HepG2 (cell line): ENCODE measurements at regions not wholly inside any gene's neighbourhood (a gene's known extent, or its start where the extent isn't known, plus 50 kb on each side); places are given as distances from the start of the nearest gene placed in this dataset.

Experiments used
- BHLHE40 ChIP-seq: IDR thresholded peaks from 2 replicates; pipeline ENCODE4 v1.6.1; 2011; ENCODE audit warnings: low read length, improper control_type of control experiment
- EHMT2 ChIP-seq: fragments of 200-600 bp; sonication (generic); IDR thresholded peaks from 2 replicates; pipeline ENCODE4 v1.7.0; 2017; ENCODE audit warnings: antibody characterized with exemption, low read depth, low read length, borderline replicate concordance
- ESRRA ChIP-seq: sonication (generic); formaldehyde crosslinking; IDR thresholded peaks from 2 replicates; pipeline ENCODE4 v1.5.1; 2020; ENCODE audit warnings: mild to moderate bottlenecking, low read depth, missing genetic modification reagents
- GLI4 ChIP-seq: sonication (generic); formaldehyde crosslinking; IDR thresholded peaks from 2 replicates; pipeline ENCODE4 v1.5.1; 2020; ENCODE audit warnings: missing genetic modification reagents, mild to moderate bottlenecking, moderate library complexity, borderline replicate concordance
- GPN1 ChIP-seq: sonication (generic); formaldehyde crosslinking; IDR thresholded peaks from 2 replicates; pipeline ENCODE4 v1.5.1; 2020; ENCODE audit warnings: missing genetic modification reagents, borderline replicate concordance
- HMG20B ChIP-seq: conservative IDR thresholded peaks from 2 replicates; pipeline ENCODE4 v1.6.1; 2016; ENCODE audit warnings: missing genetic modification reagents, missing compliant biosample characterization
- HNF4G ChIP-seq, 2 experiments: sonication (generic) in 1 of 2; formaldehyde crosslinking in 1 of 2; IDR thresholded peaks; 2 replicates each; pipeline versions ENCODE4 v1.4.0 to v1.6.1; 2011 to 2020; ENCODE audit warnings: borderline replicate concordance in 2 of 2, low read depth in 2 of 2, mild to moderate bottlenecking in 2 of 2, low read length in 1 of 2, missing genetic modification reagents in 1 of 2, moderate library complexity in 1 of 2
- IKZF4 ChIP-seq: sonication (generic); formaldehyde crosslinking; IDR thresholded peaks from 2 replicates; pipeline ENCODE4 v1.5.1; 2020; ENCODE audit warnings: borderline replicate concordance, mild to moderate bottlenecking, low read depth, missing genetic modification reagents; ENCODE audit errors: not compliant biosample characterization
- KAT2B ChIP-seq: fragments of 150-350 bp; IDR thresholded peaks from 2 replicates; pipeline ENCODE4 v1.6.1; 2014; ENCODE audit warnings: low read depth, low read length, borderline replicate concordance
- KDM5A ChIP-seq: fragments of 200-600 bp; sonication (generic); IDR thresholded peaks from 2 replicates; pipeline ENCODE4 v1.7.0; 2018; ENCODE audit warnings: antibody characterized with exemption, mild to moderate bottlenecking, low read length, borderline replicate concordance
- KMT2A ChIP-seq: sonication (generic); formaldehyde crosslinking; IDR thresholded peaks from 2 replicates; pipeline ENCODE4 v1.4.0; 2020; ENCODE audit warnings: missing genetic modification reagents
- MAF1 ChIP-seq: sonication (generic); formaldehyde crosslinking; IDR thresholded peaks from 2 replicates; pipeline ENCODE4 v1.5.0; 2020; ENCODE audit warnings: missing genetic modification reagents, borderline replicate concordance
- MEF2D ChIP-seq: sonication (generic); formaldehyde crosslinking; IDR thresholded peaks from 2 replicates; pipeline ENCODE4 v1.5.1; 2020; ENCODE audit warnings: mild to moderate bottlenecking, missing genetic modification reagents
- NFE2 ChIP-seq: sonication (generic); formaldehyde crosslinking; IDR thresholded peaks from 2 replicates; pipeline ENCODE4 v1.4.0; 2020; ENCODE audit warnings: missing genetic modification reagents
- SIX4 ChIP-seq: sonication (generic); formaldehyde crosslinking; IDR thresholded peaks from 2 replicates; pipeline ENCODE4 v1.4.0; 2020; ENCODE audit warnings: missing genetic modification reagents
- TAF1 ChIP-seq: sonication (generic); formaldehyde crosslinking; IDR thresholded peaks from 2 replicates; pipeline ENCODE4 v1.4.0; 2020; ENCODE audit warnings: missing genetic modification reagents
- TBL1XR1 ChIP-seq: fragments of 150-350 bp; IDR thresholded peaks from 2 replicates; pipeline ENCODE4 v1.6.1; 2014; ENCODE audit warnings: borderline replicate concordance, low read length; ENCODE audit not compliant: partially characterized antibody
- TCF7L2 ChIP-seq: IDR thresholded peaks from 2 replicates; pipeline ENCODE4 v1.6.1; 2011; ENCODE audit warnings: mild to moderate bottlenecking, low read depth, low read length, moderate library complexity
- THAP11 ChIP-seq: IDR thresholded peaks from 2 replicates; pipeline ENCODE4 v1.6.1; 2016; ENCODE audit warnings: missing biosample characterization, missing genetic modification reagents
- ZFP90 ChIP-seq: sonication (generic); formaldehyde crosslinking; IDR thresholded peaks from 2 replicates; pipeline ENCODE4 v1.8.0; 2022; ENCODE audit warnings: missing genetic modification reagents, mild to moderate bottlenecking, inconsistent platforms, borderline replicate concordance
- ZNF33A ChIP-seq: sonication (generic); formaldehyde crosslinking; IDR thresholded peaks from 2 replicates; pipeline ENCODE4 v1.5.1; 2020; ENCODE audit warnings: missing genetic modification reagents, mild to moderate bottlenecking, moderate library complexity, borderline replicate concordance
- ZNF33B ChIP-seq: sonication (generic); formaldehyde crosslinking; IDR thresholded peaks from 2 replicates; pipeline ENCODE4 v1.5.1; 2020; ENCODE audit warnings: mild to moderate bottlenecking, missing genetic modification reagents
- ZNF441 ChIP-seq: sonication (generic); formaldehyde crosslinking; IDR thresholded peaks from 2 replicates; pipeline ENCODE4 v1.7.0; 2021; ENCODE audit warnings: missing genetic modification reagents, borderline replicate concordance
- ZNF484 ChIP-seq: sonication (generic); formaldehyde crosslinking; IDR thresholded peaks from 2 replicates; pipeline ENCODE4 v1.5.1; 2020; ENCODE audit warnings: mild to moderate bottlenecking, low read depth, missing genetic modification reagents, borderline replicate concordance
- ZNF761 ChIP-seq: sonication (generic); formaldehyde crosslinking; conservative IDR thresholded peaks from 2 replicates; pipeline ENCODE4 v1.4.0; 2020; ENCODE audit warnings: mild to moderate bottlenecking, missing genetic modification reagents
- ZNF775 ChIP-seq: sonication (generic); formaldehyde crosslinking; IDR thresholded peaks from 2 replicates; pipeline ENCODE4 v1.4.0; 2020; ENCODE audit warnings: missing genetic modification reagents, mild to moderate bottlenecking, moderate library complexity, borderline replicate concordance
- TF ChIP-seq, protein P1 (sequence below): sonication (generic); formaldehyde crosslinking; IDR thresholded peaks from 2 replicates; pipeline ENCODE4 v1.4.0; 2020; ENCODE audit warnings: missing genetic modification reagents
- TF ChIP-seq, protein P2 (sequence below): sonication (generic); formaldehyde crosslinking; IDR thresholded peaks from 2 replicates; pipeline ENCODE4 v1.4.0; 2020; ENCODE audit warnings: missing genetic modification reagents

DNA sequence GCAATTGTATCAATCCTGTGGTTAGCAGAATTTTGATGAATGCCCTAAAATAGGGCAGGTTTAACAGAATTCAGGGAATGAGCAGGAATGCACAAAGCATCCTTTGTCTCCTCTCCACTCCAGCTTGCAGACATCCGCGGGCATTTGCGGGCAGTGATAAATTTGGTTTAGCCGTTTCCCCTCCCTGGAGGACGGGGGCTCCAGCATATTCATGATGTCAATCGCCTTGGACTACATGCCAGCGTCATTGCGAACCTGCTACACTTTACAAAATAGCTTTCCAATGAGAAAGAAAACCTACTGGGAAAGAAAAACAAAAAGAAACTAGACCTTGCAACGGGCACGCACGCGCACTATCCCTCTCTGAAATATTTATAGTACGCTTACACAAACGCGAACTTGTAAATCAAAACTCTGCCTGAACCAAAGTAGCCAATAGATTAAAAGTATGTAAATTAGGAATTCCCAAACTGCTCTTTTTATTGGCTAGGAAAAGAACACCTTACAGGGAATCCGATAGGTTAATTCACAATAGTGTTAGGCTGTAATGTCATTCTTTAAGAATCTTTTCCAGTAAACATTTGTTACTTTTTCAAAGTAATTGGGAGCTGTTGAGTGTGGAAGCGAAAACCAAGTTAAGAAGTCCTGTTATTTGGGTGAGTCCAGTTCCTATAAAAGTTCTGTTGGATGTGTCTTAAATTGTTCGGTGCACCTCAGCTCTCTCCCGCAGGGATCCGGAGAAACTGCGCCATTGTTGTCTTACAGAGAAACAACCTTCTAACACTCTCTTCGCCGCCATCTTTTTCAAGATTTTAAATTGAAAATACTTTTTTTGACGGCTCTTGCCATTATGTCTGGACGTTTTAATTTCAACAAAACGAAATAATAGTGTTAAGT lies 136.7 kb downstream of the HFE start (continued):
- TF ChIP-seq EHMT2 (peak; percentile 76; the same call in 1 of the 2 replicates), SIX4 (no peak; the same call in 1 of the 2 replicates), ZNF775 (CRISPR knock-in tag) (no peak), KAT2B (no peak), THAP11 (no peak; the same call in 1 of the 2 replicates), KMT2A (CRISPR knock-in tag) (0 out of 2 replicates have a peak, but pooled peaks have one; percentile 34), ZFP90 (CRISPR knock-in tag) (no peak), ZNF441 (CRISPR knock-in tag) (no peak), MEF2D (CRISPR knock-in tag) (0 out of 2 replicates have a peak, but pooled peaks have one; percentile 15), IKZF4 (CRISPR knock-in tag) (no peak), BHLHE40 (no peak), NFE2 (CRISPR knock-in tag) (no peak), KDM5A (peak; percentile 75; the same call in 1 of the 2 replicates), ZNF484 (CRISPR knock-in tag) (no peak), ZNF33B (CRISPR knock-in tag) (no peak), HNF4G (IDR thresholded peaks at IDR 0.05; ENCODE audit: borderline replicate concordance, low read depth, low read length) (no peak), HNF4G (CRISPR knock-in tag; IDR thresholded peaks at IDR 0.05; ENCODE audit: borderline replicate concordance, low read depth) (no peak), TCF7L2 (no peak), TAF1 (peak; percentile 74; the same call in 1 of the 2 replicates), ESRRA (CRISPR knock-in tag) (no peak), MAF1 (CRISPR knock-in tag) (no peak), GPN1 (CRISPR knock-in tag) (no peak), ZNF761 (no peak), TBL1XR1 (no peak), ZNF33A (CRISPR knock-in tag) (peak; percentile 79; the same call in 1 of the 2 replicates), HMG20B (CRISPR knock-in tag) (peak; percentile 47; the same call in 1 of the 2 replicates), GLI4 (no peak)
- TF ChIP-seq, protein P1, sequence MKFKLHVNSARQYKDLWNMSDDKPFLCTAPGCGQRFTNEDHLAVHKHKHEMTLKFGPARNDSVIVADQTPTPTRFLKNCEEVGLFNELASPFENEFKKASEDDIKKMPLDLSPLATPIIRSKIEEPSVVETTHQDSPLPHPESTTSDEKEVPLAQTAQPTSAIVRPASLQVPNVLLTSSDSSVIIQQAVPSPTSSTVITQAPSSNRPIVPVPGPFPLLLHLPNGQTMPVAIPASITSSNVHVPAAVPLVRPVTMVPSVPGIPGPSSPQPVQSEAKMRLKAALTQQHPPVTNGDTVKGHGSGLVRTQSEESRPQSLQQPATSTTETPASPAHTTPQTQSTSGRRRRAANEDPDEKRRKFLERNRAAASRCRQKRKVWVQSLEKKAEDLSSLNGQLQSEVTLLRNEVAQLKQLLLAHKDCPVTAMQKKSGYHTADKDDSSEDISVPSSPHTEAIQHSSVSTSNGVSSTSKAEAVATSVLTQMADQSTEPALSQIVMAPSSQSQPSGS (CRISPR knock-in tag): no peak; the same call in 1 of the 2 replicates
- TF ChIP-seq, protein P2, sequence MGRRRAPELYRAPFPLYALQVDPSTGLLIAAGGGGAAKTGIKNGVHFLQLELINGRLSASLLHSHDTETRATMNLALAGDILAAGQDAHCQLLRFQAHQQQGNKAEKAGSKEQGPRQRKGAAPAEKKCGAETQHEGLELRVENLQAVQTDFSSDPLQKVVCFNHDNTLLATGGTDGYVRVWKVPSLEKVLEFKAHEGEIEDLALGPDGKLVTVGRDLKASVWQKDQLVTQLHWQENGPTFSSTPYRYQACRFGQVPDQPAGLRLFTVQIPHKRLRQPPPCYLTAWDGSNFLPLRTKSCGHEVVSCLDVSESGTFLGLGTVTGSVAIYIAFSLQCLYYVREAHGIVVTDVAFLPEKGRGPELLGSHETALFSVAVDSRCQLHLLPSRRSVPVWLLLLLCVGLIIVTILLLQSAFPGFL (CRISPR knock-in tag): no peak
